GM12873 (cell line): ENCODE measurements at regions not wholly inside any gene's neighbourhood (a gene's known extent, or its start where the extent isn't known, plus 50 kb on each side); places are given as distances from the start of the nearest gene placed in this dataset.

ENCODE experiments used
- CTCF ChIP-seq: IDR thresholded peaks from 2 replicates; pipeline ENCODE4 v1.5.1; 2012; ENCODE audit warnings: low read depth, mild to moderate bottlenecking, moderate library complexity, low read length, control low read depth; ENCODE audit not compliant: insufficient read depth; ENCODE audit errors: missing control alignments

DNA sequence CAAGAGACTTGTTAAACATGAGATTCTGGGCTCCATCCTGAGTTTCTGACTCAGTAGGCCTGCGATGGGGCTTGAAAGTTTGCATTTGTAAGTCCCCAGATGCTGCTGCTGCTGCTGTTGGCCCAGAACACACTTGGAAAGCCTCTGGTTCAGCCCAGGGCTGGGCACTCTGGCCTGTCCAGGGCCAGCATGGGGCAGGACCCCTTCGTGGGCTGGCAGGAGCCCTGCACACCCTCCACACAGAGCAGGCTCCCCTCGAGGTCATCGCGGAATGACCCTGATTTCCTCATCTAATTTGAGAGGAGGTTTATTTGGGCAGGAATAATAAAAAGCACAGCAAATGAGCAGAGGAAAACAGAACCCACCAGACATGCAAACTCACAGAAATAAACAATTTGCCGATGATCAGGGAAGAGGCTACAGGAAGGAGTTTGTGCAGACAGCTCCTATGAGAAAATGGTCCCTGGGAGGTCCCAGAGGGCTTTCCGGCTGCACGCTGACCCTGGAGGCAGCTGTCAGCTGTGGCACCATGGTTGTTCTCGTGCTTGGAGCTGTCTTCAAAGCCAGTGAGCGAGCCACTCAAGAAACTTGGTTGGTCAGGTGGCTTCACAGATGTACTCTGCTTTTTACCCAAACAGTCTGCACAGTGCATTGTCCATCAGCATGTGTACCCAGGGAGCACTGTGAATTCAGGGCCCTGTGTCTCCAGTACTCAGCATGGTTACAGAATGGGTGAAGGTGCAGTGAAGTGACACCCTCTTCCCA lies 119.3 kb downstream of the GLI2 start:
- no peak for TF ChIP-seq CTCF

- no peak for TF ChIP-seq CTCF
Observed at GRCh38 chr2:120855855-120856405, 120.3 kb downstream of the GLI2 start.

- no peak for TF ChIP-seq CTCF
Observed at GRCh38 chr2:120856421-120856862, 120.8 kb downstream of the GLI2 start.

GRCh38 chr2:120857422-120857821 lies 121.8 kb downstream of the GLI2 start:
- TF ChIP-seq CTCF = no peak

- TF ChIP-seq CTCF = no peak
Observed at GRCh38 chr2:120857931-120858330, 122.3 kb downstream of the GLI2 start.

GRCh38 chr2:120858361-120859106 lies 122.9 kb downstream of the GLI2 start:
- no peak for TF ChIP-seq CTCF

DNA sequence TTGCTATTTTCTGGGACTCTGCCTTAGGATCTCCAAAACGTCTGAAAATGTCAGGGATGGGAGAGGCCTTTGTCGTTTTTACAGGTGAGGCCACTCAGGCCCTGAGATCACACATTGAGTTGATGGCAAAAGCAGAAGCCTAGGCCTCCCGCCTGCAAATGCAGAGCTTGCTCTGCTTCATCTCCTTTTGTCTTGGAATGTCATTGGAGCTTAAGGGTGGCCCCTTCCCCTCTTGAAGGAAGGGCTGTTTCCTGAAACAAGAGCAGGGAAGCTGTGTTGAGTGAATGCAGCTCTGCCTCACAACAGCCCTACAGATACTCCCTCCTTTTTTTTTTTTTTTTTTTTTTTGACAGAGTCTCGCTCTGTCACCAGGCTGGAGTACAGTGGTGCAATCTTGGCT lies 123.5 kb downstream of the GLI2 start:
- no peak for TF ChIP-seq CTCF
